HCT116 (cell line): ENCODE measurements at regions not wholly inside any gene's neighbourhood (a gene's known extent, or its start where the extent isn't known, plus 50 kb on each side); places are given as distances from the start of the nearest gene placed in this dataset.

Experiments
- ATAC-seq: fragments of 200-7000 bp; cut with Tn5 transposase; 2 replicates; pipeline ENCODE4 v1.9.1; 2020; ENCODE audit warnings: mild to moderate bottlenecking, moderate library complexity
- BruUV-seq: library from RNA; stranded (reverse); fragments of 400-500 nt; replicated peaks from 2 replicates; lab custom pipeline; 2021; lab: Mats Ljungman, UMichigan
- CTCF ChIA-PET: fragments of 300-600 bp; sonication (Branson Sonifier 250); formaldehyde crosslinking; loops from one replicate; lab custom pipeline; 2021; ENCODE audit warnings: antibody characterized with exemption; lab: Charles Lee
- POLR2A ChIA-PET: fragments of 300-600, 350-600 bp; sonication (Branson Sonifier 250); formaldehyde crosslinking; loops from one replicate; lab custom pipeline; 2021; ENCODE audit warnings: antibody characterized with exemption; lab: Charles Lee
- RAD21 ChIA-PET, 2 experiments: fragments of 300-600 bp; sonication (Branson Sonifier 250); formaldehyde crosslinking; loops; one replicate each; lab custom pipeline; 2023; ENCODE audit warnings: low total read pairs in 2 of 2; ENCODE audit not compliant: uncharacterized antibody in 2 of 2, unreplicated experiment in 2 of 2, low non-redundant PET in 1 of 2; lab: Charles Lee
- DNase-seq: peaks from one replicate; pipeline ENCODE4 v3.0.0-alpha.2; 2010; ENCODE audit warnings: low read depth, low spot score
- H2AFZ ChIP-seq: fragments of 200-600 bp; shearing (Covaris generic), sonication (generic); 2 replicates; pipeline ENCODE4 v1.6.1; 2017; ENCODE audit warnings: low read depth, mixed run types, mixed read lengths, antibody characterized with exemption, low read length; ENCODE audit not compliant: poor library complexity, severe bottlenecking
- H3K27ac ChIP-seq: 2 replicates; pipeline ENCODE4 v1.5.1; 2012; ENCODE audit warnings: low read depth, low read length
- H3K27me3 ChIP-seq: fragments of 200-600 bp; sonication (generic); 2 replicates; pipeline ENCODE4 v1.6.1; 2016; ENCODE audit warnings: mixed run types, low read length, mixed read lengths; ENCODE audit not compliant: insufficient read depth
- H3K36me3 ChIP-seq, 2 experiments: fragments of 200-500 bp in 1 of 2; fragments of 200-600 bp in 1 of 2; sonication (Bioruptor generic) in 1 of 2; sonication (generic) in 1 of 2; 2 replicates each; pipeline versions ENCODE4 v1.5.1 to v1.6.1; 2014 to 2016; ENCODE audit warnings: low read length in 2 of 2, inconsistent platforms in 1 of 2, mixed read lengths in 1 of 2, mixed run types in 1 of 2; ENCODE audit not compliant: insufficient read depth in 2 of 2, control insufficient read depth in 1 of 2
- H3K4me1 ChIP-seq, 2 experiments: fragments of 200-600 bp in 1 of 2; sonication (generic) in 1 of 2; 2 replicates each; pipeline versions ENCODE4 v1.5.1 to v1.6.1; 2012 to 2017; ENCODE audit warnings: low read length in 2 of 2, inconsistent platforms in 1 of 2, mild to moderate bottlenecking in 1 of 2, mixed read lengths in 1 of 2, mixed run types in 1 of 2, moderate library complexity in 1 of 2; ENCODE audit not compliant: insufficient read depth in 2 of 2, control insufficient read depth in 1 of 2
- H3K4me2 ChIP-seq: fragments of 200-600 bp; sonication (generic); 2 replicates; pipeline ENCODE4 v1.6.1; 2017; ENCODE audit warnings: mixed run types, low read length, mixed read lengths
- H3K4me3 ChIP-seq, 2 experiments: fragments of 200-600 bp in 1 of 2; sonication (generic) in 1 of 2; replicated peaks in 1 of 2; 2 replicates each; pipeline ENCODE4 v1.5.1; 2011 to 2016; ENCODE audit warnings: low read length in 2 of 2, control low read depth in 1 of 2, low read depth in 1 of 2, mild to moderate bottlenecking in 1 of 2, mixed read lengths in 1 of 2, mixed run types in 1 of 2
- H3K79me2 ChIP-seq: fragments of 200-600 bp; sonication (generic); 2 replicates; pipeline ENCODE4 v1.6.1; 2017; ENCODE audit warnings: mild to moderate bottlenecking, mixed run types, low read length, moderate library complexity, mixed read lengths; ENCODE audit not compliant: insufficient read depth
- H3K9ac ChIP-seq: fragments of 200-600 bp; sonication (generic); 2 replicates; pipeline ENCODE4 v1.6.1; 2016; ENCODE audit warnings: low read length, mixed read lengths
- H3K9me2 ChIP-seq: fragments of 200-600 bp; sonication (generic), shearing (Covaris generic); 2 replicates; pipeline ENCODE4 v1.6.1; 2017; ENCODE audit warnings: mixed run types, mild to moderate bottlenecking, moderate library complexity; ENCODE audit not compliant: insufficient read depth
- H3K9me3 ChIP-seq, 2 experiments: fragments of 200-500 bp in 1 of 2; fragments of 200-600 bp in 1 of 2; sonication (Bioruptor generic) in 1 of 2; sonication (generic) in 1 of 2; 2 replicates each; pipeline ENCODE4 v1.6.1; 2014 to 2017; ENCODE audit warnings: low read length in 2 of 2, mixed read lengths in 2 of 2, inconsistent platforms in 1 of 2, low read depth in 1 of 2, mild to moderate bottlenecking in 1 of 2, mixed run types in 1 of 2, moderate library complexity in 1 of 2; ENCODE audit not compliant: control insufficient read depth in 1 of 2, insufficient read depth in 1 of 2
- H4K20me1 ChIP-seq: fragments of 200-600 bp; sonication (generic), shearing (Covaris generic); 2 replicates; pipeline ENCODE4 v1.6.1; 2017; ENCODE audit warnings: mixed run types, mild to moderate bottlenecking, moderate library complexity; ENCODE audit not compliant: insufficient read depth
- ATF3 ChIP-seq: IDR thresholded peaks from 2 replicates; pipeline ENCODE4 v1.6.1; 2012
- CTCF ChIP-seq, 3 experiments: fragments of 200-600 bp in 1 of 3; sonication (generic) in 1 of 3; IDR thresholded peaks in 2 of 3; conservative IDR thresholded peaks in 1 of 3; 2 replicates each; pipeline ENCODE4 v1.5.1; 2012 to 2017; ENCODE audit warnings: low read depth in 2 of 3, low read length in 2 of 3, antibody characterized with exemption in 1 of 3, borderline replicate concordance in 1 of 3, control low read depth in 1 of 3, mild to moderate bottlenecking in 1 of 3, mixed read lengths in 1 of 3, mixed run types in 1 of 3, moderate library complexity in 1 of 3; ENCODE audit not compliant: insufficient read depth in 1 of 3
- ELF1 ChIP-seq: IDR thresholded peaks from 2 replicates; pipeline ENCODE4 v1.6.1; 2012; ENCODE audit warnings: low read depth, borderline replicate concordance
- EZH2 ChIP-seq: fragments of 200-600 bp; sonication (generic); IDR thresholded peaks from 2 replicates; pipeline ENCODE4 v1.6.1; 2017; ENCODE audit warnings: antibody characterized with exemption, mixed run types
- EZH2phosphoT487 ChIP-seq: fragments of 200-600 bp; IDR thresholded peaks from 2 replicates; pipeline ENCODE4 v1.6.1; 2018; ENCODE audit warnings: antibody characterized with exemption, borderline replicate concordance
- JUND ChIP-seq: IDR thresholded peaks from 2 replicates; pipeline ENCODE4 v1.6.1; 2012
- POLR2A ChIP-seq: IDR thresholded peaks from 2 replicates; pipeline ENCODE4 v1.7.0; 2011; ENCODE audit warnings: borderline replicate concordance; ENCODE audit not compliant: insufficient read depth, insufficient read length; ENCODE audit errors: extremely low read depth
- REST ChIP-seq: IDR thresholded peaks from 2 replicates; pipeline ENCODE4 v1.6.1; 2012; ENCODE audit warnings: low read depth
- SIN3A ChIP-seq: IDR thresholded peaks from 2 replicates; pipeline ENCODE4 v1.6.1; 2012; ENCODE audit warnings: low read depth
- SRF ChIP-seq: IDR thresholded peaks from 2 replicates; pipeline ENCODE4 v1.6.1; 2012; ENCODE audit warnings: low read depth
- YY1 ChIP-seq: IDR thresholded peaks from 2 replicates; pipeline ENCODE4 v1.6.1; 2011; ENCODE audit warnings: low read length, low read depth, moderate library complexity, mild to moderate bottlenecking; ENCODE audit not compliant: insufficient replicate concordance; ENCODE audit errors: extremely low read depth
- ZNF274 ChIP-seq: fragments of 200-500 bp; sonication (Bioruptor generic); IDR thresholded peaks from 2 replicates; pipeline ENCODE4 v1.6.1; 2014; ENCODE audit warnings: mild to moderate bottlenecking, low read depth, low read length, inconsistent platforms
- intact Hi-C: fragments of 100-400 bp; cut with micrococcal nuclease; formaldehyde crosslinking; loops from 2 replicates; pipeline ENCODE4 v1.10.0; 2022

GRCh38 chr6:132872923-132873322 lies 58.6 kb downstream of the RPS12 start:
- ChIA-PET POLR2A (no interaction called here), RAD21 (no interaction called here), CTCF (no interaction called here)
- no peak overlapping the region for H3K27ac ChIP-seq
- BruUV-seq = no TSS peak
- no peak overlapping the region for H2AFZ ChIP-seq
- H3K4me1 ChIP-seq = no peaks in the 10 kb centered on the region
- no peaks in the 10 kb centered on the region for H3K27me3 ChIP-seq
- no peaks in the 10 kb centered on the region for H3K36me3 ChIP-seq
- peaks cover 4 to 5% of the 10 kb centered on the region in 2 experiments; a peak in 2 of 4 replicates for H3K9me3 ChIP-seq
- H3K9me2 ChIP-seq = no peaks in the 10 kb centered on the region
- no peak overlapping the region for H3K9ac ChIP-seq
- H3K4me3 ChIP-seq = no peak overlapping the region
- intact Hi-C loops = no loop called here
- DNase-seq = no peak
- H3K79me2 ChIP-seq = no peaks in the 10 kb centered on the region
- TF ChIP-seq SRF = no peak
- TF ChIP-seq ZNF274 = no peak
- TF ChIP-seq SIN3A = no peak
- no peak for TF ChIP-seq CTCF (IDR thresholded peaks at IDR 0.05 in 2 of 3, conservative IDR thresholded peaks at IDR 0.05 in 1 of 3; ENCODE audit: borderline replicate concordance in 1 of 3, insufficient read depth in 1 of 3, low read depth in 2 of 3, low read length in 2 of 3)
- TF ChIP-seq REST = no peak
- TF ChIP-seq EZH2phosphoT487 = no peak
- TF ChIP-seq JUND = no peak
- TF ChIP-seq ELF1 = no peak
- TF ChIP-seq EZH2 = no peak
- no peak for TF ChIP-seq POLR2A
- TF ChIP-seq YY1 = no peak
- no peak for TF ChIP-seq ATF3
- TF ChIP-seq, all 23 proteins: peak for 0
- Histone ChIP-seq H3K4me2 (no peak overlapping the region), H4K20me1 (no peaks in the 10 kb centered on the region)
- no peak for ATAC-seq
